Adrenal gland (tissue), 5 donors: ENCODE measurements at regions not wholly inside any gene's neighbourhood (a gene's known extent, or its start where the extent isn't known, plus 50 kb on each side); places are given as distances from the start of the nearest gene placed in this dataset.

Source experiments
- CTCF ChIP-seq, 6 experiments: fragments of 450-650 bp in 4 of 6; fragments of 200-600 bp in 2 of 6; sonication (generic) in 1 of 6; IDR thresholded peaks; 1 replicate in 5 of 6; 2 replicates in 1 of 6; pipeline versions ENCODE4 v1.5.1 to v1.8.0; 2016 to 2021; ENCODE audit warnings: antibody characterized with exemption in 6 of 6, mild to moderate bottlenecking in 2 of 6, moderate library complexity in 1 of 6
- POLR2A ChIP-seq, 2 donors: fragments of 450-650 bp; IDR thresholded peaks; one replicate each; pipeline ENCODE4 v1.6.1; 2017; ENCODE audit warnings: antibody characterized with exemption in 2 of 2, mild to moderate bottlenecking in 2 of 2, moderate library complexity in 1 of 2
- donor health status: DM: no; HTN: no; CAD: no.

- TF ChIP-seq CTCF (IDR thresholded peaks at IDR 0.05): no peak
- no peak for TF ChIP-seq POLR2A (IDR thresholded peaks at IDR 0.05)
These were observed 86.9 kb upstream of the MSX1 start for GRCh38 chr4:4772534-4772933.
